Stimulated activated CD8-positive, alpha-beta memory T cell treated with anti-CD3 and anti-CD28 coated beads, Interleukin-15, amount 100 ng/mL, for 24 hours (primary cell): ENCODE measurements at regions not wholly inside any gene's neighbourhood (a gene's known extent, or its start where the extent isn't known, plus 50 kb on each side); places are given as distances from the start of the nearest gene placed in this dataset.
"Not testable (repeated sequence)": the region's sequence is repeated elsewhere in the genome, so short reads cannot be mapped to it uniquely, and the experiment has no call there.

ENCODE experiments used
- DNase-seq: peaks from one replicate; pipeline ENCODE4 v3.0.0-alpha.2; 2020; ENCODE audit warnings: low read depth

DNA sequence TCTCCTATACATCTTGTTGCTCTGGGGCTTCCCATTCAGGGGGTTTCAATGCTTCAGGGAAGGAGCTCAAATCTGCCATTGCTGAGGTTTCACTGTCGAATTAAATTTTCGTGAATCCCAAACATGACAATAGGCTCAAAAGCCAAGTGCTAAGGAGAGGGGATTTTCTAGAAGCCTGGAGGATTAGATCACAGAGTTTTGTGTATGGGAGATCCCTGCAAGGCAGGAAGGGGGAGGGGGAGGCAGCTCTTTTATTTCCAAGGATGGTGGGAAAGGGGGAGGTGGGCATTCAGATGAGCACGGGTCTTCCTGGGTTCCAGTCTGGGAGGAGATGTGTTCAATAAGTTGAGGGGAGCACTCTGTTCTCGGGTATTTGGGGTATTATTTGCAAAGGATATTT, 69.9 kb upstream of the DLG1 start:
- DNase-seq = no peak

GRCh38 chr3:197367081-197367780, 68.8 kb upstream of the DLG1 start:
- no peak for DNase-seq

- DNase-seq = no peak
Observed at GRCh38 chr3:197366301-197367044, 68.1 kb upstream of the DLG1 start.

- DNase-seq = no peak
Observed at GRCh38 chr3:197365586-197365985, 67.2 kb upstream of the DLG1 start.

GRCh38 chr3:197364410-197365071, 66.1 kb upstream of the DLG1 start:
- DNase-seq = no peak

GRCh38 chr3:197363553-197364409, 65.4 kb upstream of the DLG1 start:
- DNase-seq = no peak

DNA sequence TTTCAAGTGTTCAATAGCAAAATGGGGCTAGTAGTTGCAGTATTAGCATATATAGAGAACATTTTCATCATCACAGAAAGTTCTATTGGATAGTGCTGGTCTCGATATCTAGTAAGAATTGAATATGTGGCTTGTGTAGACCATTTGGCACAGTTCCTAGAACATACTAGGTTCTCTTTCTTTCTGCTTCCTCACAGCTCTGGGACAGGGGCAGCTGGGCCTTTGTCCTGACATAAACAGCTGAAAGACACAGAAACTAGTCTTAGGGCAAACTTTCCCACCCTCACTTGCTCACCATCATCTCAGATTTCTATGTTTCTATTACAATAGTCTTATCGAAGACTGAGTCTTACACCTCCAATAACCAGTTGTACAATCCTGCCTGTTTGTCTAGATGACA, 63.7 kb upstream of the DLG1 start:
- no peak for DNase-seq

DNA sequence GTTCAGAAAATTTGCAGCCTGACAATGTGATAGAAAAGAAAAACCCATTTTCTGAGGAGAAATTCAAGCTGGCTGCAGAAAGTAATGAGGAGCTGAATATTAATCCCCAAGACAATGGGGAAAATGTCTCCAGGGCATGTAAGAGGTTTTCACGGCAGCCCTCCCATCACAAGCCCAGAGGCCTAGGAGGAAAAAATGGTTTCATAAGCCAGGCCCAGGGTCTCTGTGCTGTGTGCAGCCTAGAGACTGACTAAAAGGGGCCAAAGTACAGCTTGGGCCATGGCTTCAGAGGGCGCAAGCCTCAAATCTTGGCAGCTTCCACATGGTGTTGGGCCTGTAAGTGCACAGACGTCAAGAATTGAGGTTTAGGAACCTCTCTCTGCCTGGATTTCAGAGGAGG, 61.7 kb upstream of the DLG1 start:
- DNase-seq = not testable (repeated sequence)

GRCh38 chr3:197359476-197359875, 61.1 kb upstream of the DLG1 start:
- DNase-seq = not testable (repeated sequence)

DNA sequence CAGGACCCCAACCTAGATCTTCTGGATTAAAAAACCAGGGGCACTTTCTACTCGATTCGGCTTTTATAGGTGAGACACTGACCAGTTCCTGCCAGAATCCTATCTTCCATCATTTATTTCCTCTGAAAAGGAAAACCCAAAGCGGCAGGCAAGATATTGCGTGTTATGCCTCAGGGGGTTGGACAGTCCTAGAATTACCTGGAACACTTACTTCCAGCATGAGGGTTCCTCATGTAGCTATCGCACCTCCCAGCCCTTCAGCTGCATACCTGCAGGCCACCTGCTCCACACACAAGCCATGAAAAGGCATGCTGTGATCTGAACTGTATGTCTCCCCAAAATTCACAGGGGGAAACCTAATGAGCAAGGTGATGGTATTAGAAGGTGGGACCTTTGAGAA, 58.3 kb upstream of the DLG1 start:
- no peak for DNase-seq

DNA sequence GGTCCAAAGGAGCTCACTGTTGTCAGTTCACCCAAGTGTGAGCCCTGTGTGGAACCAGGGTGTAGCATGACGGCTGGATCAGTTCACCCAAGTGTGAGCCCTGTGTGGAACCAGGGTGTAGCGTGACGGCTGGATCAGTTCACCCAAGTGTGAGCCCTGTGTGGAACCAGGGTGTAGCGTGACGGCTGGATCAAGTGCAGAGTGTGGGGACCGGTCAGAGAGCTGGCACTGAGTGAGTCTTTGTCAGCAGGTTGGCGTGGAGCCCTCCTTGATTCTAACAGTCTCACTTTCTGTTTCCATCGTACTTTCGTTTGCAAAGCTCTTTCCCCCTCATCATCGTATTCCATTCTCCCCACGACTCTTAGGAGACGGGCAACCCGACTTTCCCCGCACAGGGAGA, 57.9 kb upstream of the DLG1 start:
- DNase-seq = no peak

DNA sequence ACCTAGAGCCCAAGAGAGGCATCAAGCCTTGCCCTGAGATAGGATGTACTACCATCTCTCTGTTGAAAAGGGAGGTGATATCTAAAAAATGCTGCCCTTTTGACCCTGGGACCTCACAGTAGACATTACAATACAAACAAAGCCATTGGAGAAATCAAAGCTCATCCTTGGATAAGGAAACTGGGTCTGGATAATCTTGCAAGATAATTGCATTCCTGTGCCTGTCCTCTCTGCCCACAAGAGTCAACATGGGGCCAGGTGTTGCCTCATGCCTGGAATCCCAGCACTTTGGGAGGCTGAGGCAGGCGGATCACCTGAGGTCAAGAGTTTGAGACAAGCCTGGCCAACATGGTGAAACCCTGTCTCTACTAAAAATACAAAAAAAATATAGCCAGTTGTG, 57.3 kb upstream of the DLG1 start:
- no peak for DNase-seq

DNA sequence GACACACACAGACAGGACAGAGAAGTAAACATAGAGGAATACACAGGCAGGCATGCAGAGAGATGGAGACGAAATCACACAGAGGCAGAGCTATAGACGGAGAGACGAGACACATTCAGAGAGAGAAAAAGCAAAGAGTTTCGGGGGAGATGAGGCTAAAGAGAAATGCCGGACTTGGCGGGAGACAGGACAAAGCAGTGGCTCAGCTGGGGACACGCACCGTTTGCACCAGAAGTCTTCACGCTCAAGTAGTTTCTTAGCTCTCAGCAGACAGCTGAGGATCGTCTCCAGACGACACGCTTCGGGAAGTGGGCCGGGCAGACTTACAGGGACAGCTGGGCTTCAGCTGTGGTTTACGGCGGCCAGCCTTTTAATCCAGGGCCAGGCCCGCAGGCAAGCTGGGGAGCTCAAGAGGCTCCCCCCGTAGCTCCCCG, 56.2 kb upstream of the DLG1 start:
- no peak for DNase-seq

GRCh38 chr3:197353867-197354567, 55.6 kb upstream of the DLG1 start:
- no peak for DNase-seq

- DNase-seq = no peak
Observed at GRCh38 chr3:197353001-197353866, 54.8 kb upstream of the DLG1 start.

DNA sequence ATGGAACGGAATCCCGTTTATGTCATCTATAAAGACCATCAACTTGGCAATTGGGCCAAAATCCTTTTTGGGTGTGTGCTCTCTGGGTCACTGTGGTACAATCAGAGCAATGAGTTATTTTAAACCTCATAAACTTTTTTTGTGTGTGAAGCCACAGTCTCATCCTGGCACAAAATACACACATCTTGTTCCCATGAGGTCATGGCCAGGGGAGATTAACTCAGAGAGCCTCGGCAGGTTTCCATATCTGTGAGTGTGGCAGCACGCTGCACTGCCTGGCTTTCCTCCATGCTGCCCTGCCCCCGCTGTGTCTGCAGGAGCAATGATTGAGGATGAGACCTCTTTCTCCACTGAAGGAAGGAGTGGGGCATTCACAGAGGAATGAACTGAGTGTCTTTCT, 54.0 kb upstream of the DLG1 start:
- DNase-seq = no peak

- no peak for DNase-seq
Observed at GRCh38 chr3:197350446-197350845, 52.0 kb upstream of the DLG1 start.

GRCh38 chr3:197349368-197349767, 51.0 kb upstream of the DLG1 start:
- DNase-seq = no peak
